ENCODE measurements at regions not wholly inside any gene's neighbourhood (a gene's known extent, or its start where the extent isn't known, plus 50 kb on each side); places are given as distances from the start of the nearest gene placed in this dataset.

DNA sequence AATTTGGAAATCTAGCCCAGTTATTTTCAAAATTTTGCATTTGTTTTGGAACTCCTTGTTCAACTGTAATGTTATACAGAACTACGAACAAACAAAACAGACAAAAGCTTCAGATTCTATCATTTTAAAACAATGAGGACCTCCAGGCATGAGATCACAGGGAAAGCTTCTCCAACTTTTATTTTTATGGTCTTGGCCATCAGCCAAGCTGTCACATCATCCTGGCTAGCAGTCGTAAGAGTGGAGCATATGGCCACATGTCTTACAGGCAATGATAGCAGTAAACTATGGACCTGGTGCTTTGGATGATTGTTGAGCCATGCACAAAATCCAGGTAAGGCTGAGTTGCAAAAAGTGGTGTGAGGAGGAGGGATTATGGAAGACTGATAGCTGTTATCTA, 299.6 kb downstream of the LMX1A start:
- Histone ChIP-seq H3K27me3 (ENCODE audit: low read depth, low read length) (peaks cover 18% of the 10 kb centered on the region), H4K20me1 (ENCODE audit: insufficient read depth, low read length) (no peaks in the 10 kb centered on the region), H3K27ac (ENCODE audit: low read length) (no peak overlapping the region), H3K9ac (ENCODE audit: low read length) (no peak overlapping the region), H3K36me3 (replicated peaks; ENCODE audit: low read depth, low read length) (no peaks in the 10 kb centered on the region), H3K79me2 (ENCODE audit: low read length) (no peaks in the 10 kb centered on the region), H3K9me3 (ENCODE audit: insufficient read depth, low read length) (no peaks in the 10 kb centered on the region), H3K4me1 (ENCODE audit: low read length) (no peaks in the 10 kb centered on the region), H2AFZ (ENCODE audit: low read depth, low read length) (no peak overlapping the region), H3K4me2 (ENCODE audit: low read length) (no peak overlapping the region), H3K4me3 (ENCODE audit: low read length) (no peak overlapping the region)
- no peak for TF ChIP-seq EZH2phosphoT487 (IDR thresholded peaks at IDR 0.05; ENCODE audit: low read depth)
- TF ChIP-seq, protein P1, sequence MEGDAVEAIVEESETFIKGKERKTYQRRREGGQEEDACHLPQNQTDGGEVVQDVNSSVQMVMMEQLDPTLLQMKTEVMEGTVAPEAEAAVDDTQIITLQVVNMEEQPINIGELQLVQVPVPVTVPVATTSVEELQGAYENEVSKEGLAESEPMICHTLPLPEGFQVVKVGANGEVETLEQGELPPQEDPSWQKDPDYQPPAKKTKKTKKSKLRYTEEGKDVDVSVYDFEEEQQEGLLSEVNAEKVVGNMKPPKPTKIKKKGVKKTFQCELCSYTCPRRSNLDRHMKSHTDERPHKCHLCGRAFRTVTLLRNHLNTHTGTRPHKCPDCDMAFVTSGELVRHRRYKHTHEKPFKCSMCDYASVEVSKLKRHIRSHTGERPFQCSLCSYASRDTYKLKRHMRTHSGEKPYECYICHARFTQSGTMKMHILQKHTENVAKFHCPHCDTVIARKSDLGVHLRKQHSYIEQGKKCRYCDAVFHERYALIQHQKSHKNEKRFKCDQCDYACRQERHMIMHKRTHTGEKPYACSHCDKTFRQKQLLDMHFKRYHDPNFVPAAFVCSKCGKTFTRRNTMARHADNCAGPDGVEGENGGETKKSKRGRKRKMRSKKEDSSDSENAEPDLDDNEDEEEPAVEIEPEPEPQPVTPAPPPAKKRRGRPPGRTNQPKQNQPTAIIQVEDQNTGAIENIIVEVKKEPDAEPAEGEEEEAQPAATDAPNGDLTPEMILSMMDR (IDR thresholded peaks at IDR 0.05; ENCODE audit: low read depth, low read length), result no peak

DNA sequence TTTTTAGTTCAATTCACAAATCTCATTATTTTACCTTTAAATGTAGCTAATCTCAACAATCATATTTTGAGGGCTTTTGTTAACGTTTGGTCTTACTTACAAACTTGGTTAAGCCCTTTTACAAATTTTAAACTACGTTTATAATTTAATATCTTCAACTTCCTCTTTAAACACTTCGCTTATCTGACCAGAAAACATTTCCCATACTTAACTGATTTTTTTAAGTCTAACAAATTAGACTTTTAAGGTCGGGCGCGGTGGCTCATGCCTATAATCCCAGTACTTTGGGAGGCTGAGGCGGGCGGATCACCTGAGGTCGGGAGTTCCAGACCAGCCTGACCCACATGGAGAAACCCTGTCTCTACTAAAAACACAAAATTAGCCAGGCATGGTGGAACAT, 300.9 kb downstream of the LMX1A start:
- Histone ChIP-seq H3K4me3 (ENCODE audit: low read length) (no peak overlapping the region), H4K20me1 (ENCODE audit: insufficient read depth, low read length) (no peaks in the 10 kb centered on the region), H2AFZ (ENCODE audit: low read depth, low read length) (no peak overlapping the region), H3K79me2 (ENCODE audit: low read length) (no peaks in the 10 kb centered on the region), H3K4me1 (ENCODE audit: low read length) (no peaks in the 10 kb centered on the region), H3K9ac (ENCODE audit: low read length) (no peak overlapping the region), H3K4me2 (ENCODE audit: low read length) (no peak overlapping the region), H3K27me3 (ENCODE audit: low read depth, low read length) (peaks cover 18% of the 10 kb centered on the region), H3K27ac (ENCODE audit: low read length) (no peak overlapping the region), H3K36me3 (replicated peaks; ENCODE audit: low read depth, low read length) (no peaks in the 10 kb centered on the region), H3K9me3 (ENCODE audit: insufficient read depth, low read length) (no peaks in the 10 kb centered on the region)
- TF ChIP-seq, protein P1 (IDR thresholded peaks at IDR 0.05; ENCODE audit: low read depth, low read length), result no peak
- TF ChIP-seq EZH2phosphoT487 (IDR thresholded peaks at IDR 0.05; ENCODE audit: low read depth), result no peak

DNA sequence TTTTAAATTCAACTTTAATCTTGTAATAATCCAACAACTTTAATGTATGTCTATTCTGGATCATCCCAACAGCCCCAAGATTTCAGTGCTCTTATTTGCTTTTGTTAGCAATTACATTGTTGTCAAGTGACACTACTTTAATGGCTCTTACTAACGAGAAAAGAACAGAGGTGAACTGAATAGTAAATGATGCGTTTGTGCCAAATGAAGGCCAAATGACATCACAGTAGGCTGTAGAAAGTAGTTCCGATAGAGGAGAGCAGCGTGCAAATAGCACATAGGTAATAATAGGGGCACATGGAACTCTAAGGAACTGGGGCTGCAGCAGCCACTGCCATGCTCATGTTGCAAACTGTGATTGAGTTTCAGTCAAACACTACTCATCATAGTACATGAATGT, 301.9 kb downstream of the LMX1A start:
- TF ChIP-seq, protein P1 (IDR thresholded peaks at IDR 0.05; ENCODE audit: low read depth, low read length), result no peak
- no peak for TF ChIP-seq EZH2phosphoT487 (IDR thresholded peaks at IDR 0.05; ENCODE audit: low read depth)
- no peak overlapping the region for H2AFZ ChIP-seq (ENCODE audit: low read depth, low read length)
- no peak overlapping the region for H3K27ac ChIP-seq (ENCODE audit: low read length)
- no peaks in the 10 kb centered on the region for H4K20me1 ChIP-seq (ENCODE audit: insufficient read depth, low read length)
- no peak overlapping the region for H3K4me3 ChIP-seq (ENCODE audit: low read length)
- no peaks in the 10 kb centered on the region for H3K9me3 ChIP-seq (ENCODE audit: insufficient read depth, low read length)
- H3K79me2 ChIP-seq (ENCODE audit: low read length), result no peaks in the 10 kb centered on the region
- no peaks in the 10 kb centered on the region for H3K36me3 ChIP-seq (replicated peaks; ENCODE audit: low read depth, low read length)
- peaks cover 18% of the 10 kb centered on the region for H3K27me3 ChIP-seq (ENCODE audit: low read depth, low read length)
- H3K9ac ChIP-seq (ENCODE audit: low read length), result no peak overlapping the region
- no peaks in the 10 kb centered on the region for H3K4me1 ChIP-seq (ENCODE audit: low read length)
- no peak overlapping the region for H3K4me2 ChIP-seq (ENCODE audit: low read length)

DNA sequence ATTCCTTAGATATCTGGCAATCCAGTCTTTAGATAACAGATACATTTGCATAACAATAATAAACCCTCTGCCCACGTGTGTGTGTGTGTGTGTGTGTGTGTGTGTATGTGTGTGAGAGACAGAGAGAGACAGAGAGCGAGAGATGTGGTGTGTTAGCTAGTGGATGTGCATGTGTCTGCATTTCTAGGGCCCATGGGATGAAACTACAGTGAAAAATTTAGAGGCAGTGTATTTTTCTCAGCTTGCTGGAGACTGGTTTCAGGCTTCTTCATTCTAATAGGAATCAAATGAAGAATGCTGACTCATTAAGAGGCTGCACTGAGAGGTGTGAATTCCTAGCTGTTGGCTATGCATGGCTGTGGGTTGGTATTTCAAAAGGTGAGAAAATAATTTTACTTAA, 303.2 kb downstream of the LMX1A start:
- no peak overlapping the region for H3K4me3 ChIP-seq (ENCODE audit: low read length)
- H3K36me3 ChIP-seq (replicated peaks; ENCODE audit: low read depth, low read length), result no peaks in the 10 kb centered on the region
- no peak for TF ChIP-seq EZH2phosphoT487 (IDR thresholded peaks at IDR 0.05; ENCODE audit: low read depth)
- TF ChIP-seq, protein P1 (IDR thresholded peaks at IDR 0.05; ENCODE audit: low read depth, low read length), result no peak
- H3K27ac ChIP-seq (ENCODE audit: low read length), result no peak overlapping the region
- no peak overlapping the region for H3K4me2 ChIP-seq (ENCODE audit: low read length)
- no peaks in the 10 kb centered on the region for H3K79me2 ChIP-seq (ENCODE audit: low read length)
- H2AFZ ChIP-seq (ENCODE audit: low read depth, low read length), result no peak overlapping the region
- H3K27me3 ChIP-seq (ENCODE audit: low read depth, low read length), result peaks cover 25% of the 10 kb centered on the region
- no peak overlapping the region for H3K9ac ChIP-seq (ENCODE audit: low read length)
- H4K20me1 ChIP-seq (ENCODE audit: insufficient read depth, low read length), result no peaks in the 10 kb centered on the region
- no peaks in the 10 kb centered on the region for H3K4me1 ChIP-seq (ENCODE audit: low read length)
- no peaks in the 10 kb centered on the region for H3K9me3 ChIP-seq (ENCODE audit: insufficient read depth, low read length)

Data from OCI-LY3 (cell line).